ENCODE measurements at regions not wholly inside any gene's neighbourhood (a gene's known extent, or its start where the extent isn't known, plus 50 kb on each side); places are given as distances from the start of the nearest gene placed in this dataset.

DNA sequence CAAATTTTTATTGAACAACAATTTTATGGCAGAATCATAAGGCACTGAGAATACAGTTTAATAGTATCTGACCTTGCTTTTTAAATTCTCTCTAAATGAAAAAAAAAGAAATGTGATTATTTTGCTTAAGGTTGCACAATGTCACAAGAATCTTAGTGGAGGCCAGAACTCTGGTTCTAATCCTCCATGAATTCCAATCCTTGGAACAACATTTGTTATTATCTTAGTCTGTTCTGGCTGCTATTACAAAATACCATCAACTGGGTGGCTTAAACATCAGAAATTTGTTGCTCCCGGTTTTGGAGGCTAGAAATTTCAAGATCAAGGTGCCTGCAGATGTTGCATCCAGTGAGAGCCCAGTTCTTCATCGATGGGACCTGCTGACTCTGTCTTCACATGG lies 158.2 kb upstream of the POM121L12 start:
- Histone ChIP-seq H4K91ac (replicated peaks; ENCODE audit: insufficient read length, low read length) (no peak overlapping the region), H3K27me3 (replicated peaks in 1 of 4; ENCODE audit: control insufficient read depth in 3 of 4, extremely low read depth in 1 of 4, insufficient read depth in 3 of 4, low read length in 3 of 4) (no peaks in the 10 kb centered on the region), H2BK20ac (ENCODE audit: low read length) (no peak overlapping the region), H3K9ac (replicated peaks in 1 of 4; ENCODE audit: extremely low read depth in 1 of 4, low read depth in 3 of 4, low read length in 3 of 4) (no peak overlapping the region), H3K9me3 (ENCODE audit: insufficient read depth in 2 of 2, low read depth in 1 of 2, low read length in 1 of 2) (no peaks in the 10 kb centered on the region), H3K79me1 (ENCODE audit: low read depth, low read length) (no peaks in the 10 kb centered on the region), H3K4ac (replicated peaks; ENCODE audit: insufficient read length, low read depth, low read length) (no peak overlapping the region), H3K27ac (ENCODE audit: low read depth, low read length) (no peak overlapping the region), H3K14ac (ENCODE audit: insufficient read length) (no peak overlapping the region), H4K5ac (ENCODE audit: insufficient read length, low read depth, low read length) (no peak overlapping the region), H3K23me2 (ENCODE audit: low read depth, low read length) (no peaks in the 10 kb centered on the region), H4K20me1 (replicated peaks in 1 of 2; ENCODE audit: control insufficient read depth in 1 of 2, insufficient read depth in 2 of 2, low read length in 2 of 2) (no peaks in the 10 kb centered on the region), H2BK120ac (replicated peaks; ENCODE audit: low read depth, low read length) (no peak overlapping the region), H3K79me2 (ENCODE audit: control insufficient read depth in 1 of 2, insufficient read depth in 2 of 2, low read length in 2 of 2) (no peaks in the 10 kb centered on the region), H3K56ac (replicated peaks; ENCODE audit: insufficient read length, low read depth, low read length) (no peak overlapping the region), H3K4me1 (replicated peaks in 1 of 4; ENCODE audit: control insufficient read depth in 3 of 4, insufficient read depth in 4 of 4, low read length in 3 of 4) (no peaks in the 10 kb centered on the region), H4K8ac (ENCODE audit: extremely low read depth, insufficient read depth, low read length) (no peak overlapping the region), H2AFZ (ENCODE audit: low read length) (no peak overlapping the region), H2AK5ac (ENCODE audit: low read depth, low read length) (no peak overlapping the region), H2BK15ac (ENCODE audit: low read length) (no peak overlapping the region), H2BK5ac (ENCODE audit: low read depth, low read length) (no peak overlapping the region), H3K4me2 (ENCODE audit: insufficient read depth in 1 of 2, low read depth in 2 of 2, low read length in 2 of 2) (no peak overlapping the region), H3K23ac (ENCODE audit: insufficient read length) (no peak overlapping the region), H3K36me3 (ENCODE audit: control insufficient read depth in 2 of 4, insufficient read depth in 4 of 4, low read length in 3 of 4) (no peaks in the 10 kb centered on the region), H3K18ac (ENCODE audit: extremely low read depth, low read length) (no peak overlapping the region), H2BK12ac (ENCODE audit: low read depth, low read length) (no peak overlapping the region), H3K4me3 (ENCODE audit: extremely low read depth in 1 of 4, insufficient read depth in 2 of 4, low read depth in 3 of 4, low read length in 4 of 4) (no peak overlapping the region)
- FAIRE-seq, result no peak
- 60% methylated on average over 2 of the region's 2 CpGs; no CpG with 5 or more reads in 1 of the 2 experiments for WGBS, 2 experiments (ENCODE audit: extremely low coverage in 1 of 2, insufficient coverage in 1 of 2, insufficient read length in 1 of 2, insufficient replicate concordance in 2 of 2, low coverage in 1 of 2, low lambda C conversion rate in 2 of 2, missing lambda C conversion rate in 1 of 2)
- ChIA-PET POLR2A (ENCODE audit: partially characterized antibody) (no interaction called here), CTCF (ENCODE audit: partially characterized antibody) (no interaction called here)
- no peak for DNase-seq (ENCODE audit: low read depth in 1 of 2, low spot score in 2 of 2)
- TF ChIP-seq, protein P1, sequence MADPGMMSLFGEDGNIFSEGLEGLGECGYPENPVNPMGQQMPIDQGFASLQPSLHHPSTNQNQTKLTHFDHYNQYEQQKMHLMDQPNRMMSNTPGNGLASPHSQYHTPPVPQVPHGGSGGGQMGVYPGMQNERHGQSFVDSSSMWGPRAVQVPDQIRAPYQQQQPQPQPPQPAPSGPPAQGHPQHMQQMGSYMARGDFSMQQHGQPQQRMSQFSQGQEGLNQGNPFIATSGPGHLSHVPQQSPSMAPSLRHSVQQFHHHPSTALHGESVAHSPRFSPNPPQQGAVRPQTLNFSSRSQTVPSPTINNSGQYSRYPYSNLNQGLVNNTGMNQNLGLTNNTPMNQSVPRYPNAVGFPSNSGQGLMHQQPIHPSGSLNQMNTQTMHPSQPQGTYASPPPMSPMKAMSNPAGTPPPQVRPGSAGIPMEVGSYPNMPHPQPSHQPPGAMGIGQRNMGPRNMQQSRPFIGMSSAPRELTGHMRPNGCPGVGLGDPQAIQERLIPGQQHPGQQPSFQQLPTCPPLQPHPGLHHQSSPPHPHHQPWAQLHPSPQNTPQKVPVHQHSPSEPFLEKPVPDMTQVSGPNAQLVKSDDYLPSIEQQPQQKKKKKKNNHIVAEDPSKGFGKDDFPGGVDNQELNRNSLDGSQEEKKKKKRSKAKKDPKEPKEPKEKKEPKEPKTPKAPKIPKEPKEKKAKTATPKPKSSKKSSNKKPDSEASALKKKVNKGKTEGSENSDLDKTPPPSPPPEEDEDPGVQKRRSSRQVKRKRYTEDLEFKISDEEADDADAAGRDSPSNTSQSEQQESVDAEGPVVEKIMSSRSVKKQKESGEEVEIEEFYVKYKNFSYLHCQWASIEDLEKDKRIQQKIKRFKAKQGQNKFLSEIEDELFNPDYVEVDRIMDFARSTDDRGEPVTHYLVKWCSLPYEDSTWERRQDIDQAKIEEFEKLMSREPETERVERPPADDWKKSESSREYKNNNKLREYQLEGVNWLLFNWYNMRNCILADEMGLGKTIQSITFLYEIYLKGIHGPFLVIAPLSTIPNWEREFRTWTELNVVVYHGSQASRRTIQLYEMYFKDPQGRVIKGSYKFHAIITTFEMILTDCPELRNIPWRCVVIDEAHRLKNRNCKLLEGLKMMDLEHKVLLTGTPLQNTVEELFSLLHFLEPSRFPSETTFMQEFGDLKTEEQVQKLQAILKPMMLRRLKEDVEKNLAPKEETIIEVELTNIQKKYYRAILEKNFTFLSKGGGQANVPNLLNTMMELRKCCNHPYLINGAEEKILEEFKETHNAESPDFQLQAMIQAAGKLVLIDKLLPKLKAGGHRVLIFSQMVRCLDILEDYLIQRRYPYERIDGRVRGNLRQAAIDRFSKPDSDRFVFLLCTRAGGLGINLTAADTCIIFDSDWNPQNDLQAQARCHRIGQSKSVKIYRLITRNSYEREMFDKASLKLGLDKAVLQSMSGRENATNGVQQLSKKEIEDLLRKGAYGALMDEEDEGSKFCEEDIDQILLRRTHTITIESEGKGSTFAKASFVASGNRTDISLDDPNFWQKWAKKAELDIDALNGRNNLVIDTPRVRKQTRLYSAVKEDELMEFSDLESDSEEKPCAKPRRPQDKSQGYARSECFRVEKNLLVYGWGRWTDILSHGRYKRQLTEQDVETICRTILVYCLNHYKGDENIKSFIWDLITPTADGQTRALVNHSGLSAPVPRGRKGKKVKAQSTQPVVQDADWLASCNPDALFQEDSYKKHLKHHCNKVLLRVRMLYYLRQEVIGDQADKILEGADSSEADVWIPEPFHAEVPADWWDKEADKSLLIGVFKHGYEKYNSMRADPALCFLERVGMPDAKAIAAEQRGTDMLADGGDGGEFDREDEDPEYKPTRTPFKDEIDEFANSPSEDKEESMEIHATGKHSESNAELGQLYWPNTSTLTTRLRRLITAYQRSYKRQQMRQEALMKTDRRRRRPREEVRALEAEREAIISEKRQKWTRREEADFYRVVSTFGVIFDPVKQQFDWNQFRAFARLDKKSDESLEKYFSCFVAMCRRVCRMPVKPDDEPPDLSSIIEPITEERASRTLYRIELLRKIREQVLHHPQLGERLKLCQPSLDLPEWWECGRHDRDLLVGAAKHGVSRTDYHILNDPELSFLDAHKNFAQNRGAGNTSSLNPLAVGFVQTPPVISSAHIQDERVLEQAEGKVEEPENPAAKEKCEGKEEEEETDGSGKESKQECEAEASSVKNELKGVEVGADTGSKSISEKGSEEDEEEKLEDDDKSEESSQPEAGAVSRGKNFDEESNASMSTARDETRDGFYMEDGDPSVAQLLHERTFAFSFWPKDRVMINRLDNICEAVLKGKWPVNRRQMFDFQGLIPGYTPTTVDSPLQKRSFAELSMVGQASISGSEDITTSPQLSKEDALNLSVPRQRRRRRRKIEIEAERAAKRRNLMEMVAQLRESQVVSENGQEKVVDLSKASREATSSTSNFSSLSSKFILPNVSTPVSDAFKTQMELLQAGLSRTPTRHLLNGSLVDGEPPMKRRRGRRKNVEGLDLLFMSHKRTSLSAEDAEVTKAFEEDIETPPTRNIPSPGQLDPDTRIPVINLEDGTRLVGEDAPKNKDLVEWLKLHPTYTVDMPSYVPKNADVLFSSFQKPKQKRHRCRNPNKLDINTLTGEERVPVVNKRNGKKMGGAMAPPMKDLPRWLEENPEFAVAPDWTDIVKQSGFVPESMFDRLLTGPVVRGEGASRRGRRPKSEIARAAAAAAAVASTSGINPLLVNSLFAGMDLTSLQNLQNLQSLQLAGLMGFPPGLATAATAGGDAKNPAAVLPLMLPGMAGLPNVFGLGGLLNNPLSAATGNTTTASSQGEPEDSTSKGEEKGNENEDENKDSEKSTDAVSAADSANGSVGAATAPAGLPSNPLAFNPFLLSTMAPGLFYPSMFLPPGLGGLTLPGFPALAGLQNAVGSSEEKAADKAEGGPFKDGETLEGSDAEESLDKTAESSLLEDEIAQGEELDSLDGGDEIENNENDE (IDR thresholded peaks at IDR 0.05; ENCODE audit: insufficient replicate concordance, low read length), result no peak
- TF ChIP-seq POLR2A (IDR thresholded peaks at IDR 0.05; ENCODE audit: control extremely low read depth in 1 of 2, low read depth in 2 of 2, low read length in 2 of 2), result no peak

All from H1 (cell line).